ENCODE measurements at regions not wholly inside any gene's neighbourhood (a gene's known extent, or its start where the extent isn't known, plus 50 kb on each side); places are given as distances from the start of the nearest gene placed in this dataset.

GRCh38 chr12:97629382-97629781 lies 166.8 kb downstream of the RMST start:
- TF ChIP-seq SIN3A (IDR thresholded peaks at IDR 0.05; ENCODE audit: low read depth, low read length) (no peak), CTCF (IDR thresholded peaks at IDR 0.05 in 2 of 3, conservative IDR thresholded peaks at IDR 0.05 in 1 of 3; ENCODE audit: control insufficient read depth in 2 of 3, extremely low read depth in 1 of 3, insufficient read depth in 1 of 3, low read depth in 3 of 3, low read length in 3 of 3) (no peak), RAD21 (IDR thresholded peaks at IDR 0.05; ENCODE audit: insufficient read depth, low read depth, low read length) (no peak), NFIC (IDR thresholded peaks at IDR 0.05; ENCODE audit: low read depth, low read length) (no peak), POLR2AphosphoS5 (IDR thresholded peaks at IDR 0.05; ENCODE audit: low read length) (no peak), MEF2A (IDR thresholded peaks at IDR 0.05; ENCODE audit: insufficient read depth, low read depth, low read length) (no peak), ZNF24 (IDR thresholded peaks at IDR 0.05) (no peak), USF1 (IDR thresholded peaks at IDR 0.05; ENCODE audit: borderline replicate concordance, extremely low read length, insufficient read depth, low read depth, low read length) (no peak), POLR2A (IDR thresholded peaks at IDR 0.05; ENCODE audit: low read depth, low read length) (no peak), PBX3 (IDR thresholded peaks at IDR 0.05; ENCODE audit: insufficient replicate concordance, low read depth, low read length) (no peak), ZBTB33 (IDR thresholded peaks at IDR 0.05) (no peak), YY1 (IDR thresholded peaks at IDR 0.05; ENCODE audit: low read depth, low read length) (no peak), ATF3 (IDR thresholded peaks at IDR 0.05; ENCODE audit: borderline replicate concordance, extremely low read depth, low read depth, low read length) (no peak), MAX (IDR thresholded peaks at IDR 0.05; ENCODE audit: low read depth, low read length) (no peak)
